Endothelial cell of umbilical vein (primary cell): ENCODE measurements at regions not wholly inside any gene's neighbourhood (a gene's known extent, or its start where the extent isn't known, plus 50 kb on each side); places are given as distances from the start of the nearest gene placed in this dataset.

Experiments used
- BruUV-seq: library from RNA; stranded (reverse); fragments of 400-500 nt; replicated peaks from 2 replicates; lab custom pipeline; 2021; lab: Mats Ljungman, UMichigan
- CTCF ChIA-PET: fragments of 300-600, 350-600 bp; sonication (Branson Sonifier 250); formaldehyde crosslinking; loops from one replicate; lab custom pipeline; 2021; ENCODE audit warnings: antibody characterized with exemption, inconsistent platforms; lab: Charles Lee
- POLR2A ChIA-PET: fragments of 300-600, 350-600 bp; sonication (Branson Sonifier 250); formaldehyde crosslinking; loops from one replicate; lab custom pipeline; 2021; ENCODE audit warnings: antibody characterized with exemption, inconsistent platforms; lab: Charles Lee
- DNase-seq: peaks from one replicate; pipeline ENCODE4 v3.0.0-alpha.2; 2011; ENCODE audit warnings: low read depth, low spot score
- FAIRE-seq: peaks from 2 replicates; lab custom pipeline; 2011; peaks lifted over from hg19 to GRCh38; lab: Jason Lieb, UNC
- H2AFZ ChIP-seq: 2 replicates; pipeline ENCODE4 v1.6.0; 2012; ENCODE audit warnings: low read depth, low read length, control low read depth, inconsistent platforms
- H3K27ac ChIP-seq: 2 replicates; pipeline ENCODE4 v1.5.1; 2011; ENCODE audit warnings: low read depth, mild to moderate bottlenecking, control low read depth, low read length, moderate library complexity; ENCODE audit not compliant: insufficient read depth
- H3K27me3 ChIP-seq, 2 experiments: 2 replicates each; pipeline versions ENCODE4 v1.6.0 to v1.6.1; 2011; ENCODE audit warnings: low read length in 2 of 2, mixed read lengths in 1 of 2; ENCODE audit not compliant: control insufficient read depth in 2 of 2, insufficient read depth in 2 of 2
- H3K36me3 ChIP-seq, 2 experiments: 2 replicates in 1 of 2; 3 replicates in 1 of 2; pipeline ENCODE4 v1.5.1; 2011; ENCODE audit warnings: low read length in 2 of 2, mild to moderate bottlenecking in 1 of 2, moderate library complexity in 1 of 2; ENCODE audit not compliant: control insufficient read depth in 2 of 2, insufficient read depth in 2 of 2; ENCODE audit errors: extremely low read depth in 1 of 2
- H3K4me1 ChIP-seq: 3 replicates; pipeline ENCODE4 v1.5.1; 2011; ENCODE audit warnings: mild to moderate bottlenecking, low read length; ENCODE audit not compliant: control insufficient read depth, insufficient read depth; ENCODE audit errors: extremely low read depth
- H3K4me2 ChIP-seq: 2 replicates; pipeline ENCODE4 v1.6.1; 2011; ENCODE audit warnings: low read length, control low read depth, mixed read lengths; ENCODE audit not compliant: insufficient read depth
- H3K4me3 ChIP-seq, 3 experiments: fragments of 200-600 bp in 1 of 3; sonication (generic), shearing (Covaris generic) in 1 of 3; replicated peaks in 1 of 3; 2 replicates each; pipeline ENCODE4 v1.5.1; 2011 to 2016; ENCODE audit warnings: control low read depth in 3 of 3, low read length in 3 of 3, mild to moderate bottlenecking in 2 of 3, inconsistent platforms in 1 of 3, low read depth in 1 of 3, moderate library complexity in 1 of 3; ENCODE audit not compliant: insufficient read depth in 1 of 3
- H3K79me2 ChIP-seq: 2 replicates; pipeline ENCODE4 v1.6.0; 2012; ENCODE audit warnings: low read length, inconsistent platforms; ENCODE audit not compliant: control insufficient read depth, insufficient read depth
- H3K9ac ChIP-seq: replicated peaks from 2 replicates; pipeline ENCODE3; 2011; ENCODE audit warnings: low read length, control low read depth; ENCODE audit not compliant: insufficient read depth; ENCODE audit errors: extremely low read depth
- H3K9me1 ChIP-seq: replicated peaks from 3 replicates; pipeline ENCODE4 v1.6.0; 2011; ENCODE audit warnings: mild to moderate bottlenecking, low read length; ENCODE audit not compliant: control insufficient read depth, insufficient read depth; ENCODE audit errors: extremely low read depth
- H3K9me3 ChIP-seq: replicated peaks from 2 replicates; pipeline ENCODE4 v1.5.1; 2012; ENCODE audit warnings: low read length, inconsistent platforms; ENCODE audit not compliant: control insufficient read depth, insufficient read depth
- H4K20me1 ChIP-seq: replicated peaks from 2 replicates; pipeline ENCODE3; 2011; ENCODE audit warnings: mild to moderate bottlenecking, low read length; ENCODE audit not compliant: control insufficient read depth, insufficient read depth; ENCODE audit errors: extremely low read depth
- CTCF ChIP-seq, 2 donors: IDR thresholded peaks; 1 replicate in 1 of 2; 2 replicates in 1 of 2; pipeline ENCODE4 v1.5.1; 2011; ENCODE audit warnings: low read length in 2 of 2, mild to moderate bottlenecking in 2 of 2, moderate library complexity in 2 of 2, control low read depth in 1 of 2, inconsistent platforms in 1 of 2, low read depth in 1 of 2; ENCODE audit not compliant: insufficient read depth in 1 of 2; ENCODE audit errors: extremely low read depth in 1 of 2
- EZH2 ChIP-seq: IDR thresholded peaks from 2 replicates; pipeline ENCODE4 v1.6.1; 2012; ENCODE audit warnings: borderline replicate concordance, low read depth, mild to moderate bottlenecking, moderate library complexity, low read length, inconsistent platforms; ENCODE audit not compliant: severe bottlenecking
- FOS ChIP-seq: IDR thresholded peaks from 2 replicates; pipeline ENCODE4 v1.6.1; 2011; ENCODE audit warnings: mild to moderate bottlenecking, low read length, moderate library complexity, borderline replicate concordance; ENCODE audit not compliant: insufficient read depth
- GATA2 ChIP-seq: IDR thresholded peaks from 2 replicates; pipeline ENCODE4 v1.7.0; 2011; ENCODE audit warnings: low read depth, mild to moderate bottlenecking, moderate library complexity, mixed read lengths, low read length; ENCODE audit not compliant: insufficient read length, insufficient read depth
- JUN ChIP-seq: IDR thresholded peaks from 2 replicates; pipeline ENCODE4 v1.6.1; 2011; ENCODE audit warnings: borderline replicate concordance, low read depth; ENCODE audit not compliant: insufficient read length, insufficient read depth
- MYC ChIP-seq: IDR thresholded peaks from one replicate; pipeline ENCODE4 v1.6.1; 2011; ENCODE audit warnings: mild to moderate bottlenecking, low read depth, low read length
- POLR2A ChIP-seq: IDR thresholded peaks from 2 replicates; pipeline ENCODE4 v1.6.1; 2012; ENCODE audit warnings: low read depth, mild to moderate bottlenecking, control low read depth, low read length
- POLR2AphosphoS5 ChIP-seq: IDR thresholded peaks from 2 replicates; pipeline ENCODE4 v1.6.1; 2012; ENCODE audit warnings: low read depth, mild to moderate bottlenecking, control low read depth, low read length, moderate library complexity; ENCODE audit not compliant: insufficient read depth
- dilution Hi-C: fragments of 300-500 bp; cut with MboI; formaldehyde crosslinking; loops from one replicate; pipeline ENCODE4 v1.15.0; 2019; ENCODE audit warnings: low sequenced_read_pairs; ENCODE audit not compliant: extremely low pct_ligation_motif_present
- intact Hi-C: fragments of 100-400 bp; cut with micrococcal nuclease; formaldehyde crosslinking; loops from one replicate; pipeline ENCODE4 v1.10.0; 2022
- TF ChIP-seq, protein P1 (sequence below): IDR thresholded peaks from 2 replicates; pipeline ENCODE4 v1.6.1; 2011; ENCODE audit not compliant: insufficient read depth, insufficient read length

GRCh38 chr12:60278209-60278608, 682.4 kb downstream of the SLC16A7 start:
- no peaks in the 10 kb centered on the region for H3K9me1 ChIP-seq
- no peaks in the 10 kb centered on the region for H3K36me3 ChIP-seq
- dilution Hi-C loops (no loop called here), intact Hi-C loops (no loop called here)
- no TSS peak for BruUV-seq
- H3K9me3 ChIP-seq: no peaks in the 10 kb centered on the region
- ChIA-PET CTCF (interaction anchor here (1.2 to 2.1 kb wide), 2 partner anchors 11 to 216 kb away, joined by 3 to 8 read pairs; no protein-coding TSS in a partner anchor), POLR2A (no interaction called here)
- TF ChIP-seq, protein P1, sequence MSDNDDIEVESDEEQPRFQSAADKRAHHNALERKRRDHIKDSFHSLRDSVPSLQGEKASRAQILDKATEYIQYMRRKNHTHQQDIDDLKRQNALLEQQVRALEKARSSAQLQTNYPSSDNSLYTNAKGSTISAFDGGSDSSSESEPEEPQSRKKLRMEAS: no peak
- no peak for TF ChIP-seq FOS
- no peak for TF ChIP-seq POLR2A
- TF ChIP-seq POLR2AphosphoS5: no peak
- no peak for TF ChIP-seq GATA2
- TF ChIP-seq EZH2: no peak
- TF ChIP-seq JUN: no peak
- no peak for TF ChIP-seq MYC
- no peak for TF ChIP-seq CTCF (IDR thresholded peaks at IDR 0.05; ENCODE audit: extremely low read depth in 1 of 2, insufficient read depth in 1 of 2, low read depth in 1 of 2, low read length in 2 of 2)
- H3K4me2 ChIP-seq: no peak overlapping the region
- DNase-seq: peak; percentile 44
- peaks cover 17% of the 10 kb centered on the region for H3K4me1 ChIP-seq
- H3K27ac ChIP-seq: no peak overlapping the region
- no peak for FAIRE-seq
- H3K79me2 ChIP-seq: no peaks in the 10 kb centered on the region
- H4K20me1 ChIP-seq: no peaks in the 10 kb centered on the region
- no peak overlapping the region for H3K9ac ChIP-seq
- H3K4me3 ChIP-seq: no peak overlapping the region
- H2AFZ ChIP-seq: peak overlapping the region; percentile 58
- H3K27me3 ChIP-seq: no peaks in the 10 kb centered on the region
